H9 (cell line): ENCODE measurements at regions not wholly inside any gene's neighbourhood (a gene's known extent, or its start where the extent isn't known, plus 50 kb on each side); places are given as distances from the start of the nearest gene placed in this dataset.

ENCODE experiments used
- DNase-seq: peaks from one replicate; pipeline ENCODE4 v3.0.0-alpha.2; 2017
- H2AFZ ChIP-seq: one replicate; pipeline ENCODE4 v1.6.1; 2013; ENCODE audit warnings: mild to moderate bottlenecking, low read length, control low read depth, moderate library complexity
- H2AK5ac ChIP-seq: 2 replicates; pipeline ENCODE4 v1.6.1; 2013; ENCODE audit warnings: low read length, control low read depth, mixed read lengths; ENCODE audit not compliant: insufficient read length
- H2BK120ac ChIP-seq: one replicate; pipeline ENCODE4 v1.6.1; 2013; ENCODE audit warnings: low read depth, mild to moderate bottlenecking, low read length, control low read depth, inconsistent platforms; ENCODE audit not compliant: poor library complexity, severe bottlenecking
- H2BK12ac ChIP-seq: 2 replicates; pipeline ENCODE4 v1.6.1; 2013; ENCODE audit warnings: low read length, control low read depth, mixed read lengths, low read depth; ENCODE audit not compliant: insufficient read length
- H2BK15ac ChIP-seq: 2 replicates; pipeline ENCODE4 v1.6.1; 2013; ENCODE audit warnings: low read depth, low read length, control low read depth
- H2BK20ac ChIP-seq: one replicate; pipeline ENCODE4 v1.6.1; 2013; ENCODE audit warnings: low read depth, mild to moderate bottlenecking, low read length, control low read depth, inconsistent platforms; ENCODE audit not compliant: poor library complexity, severe bottlenecking
- H2BK5ac ChIP-seq: 2 replicates; pipeline ENCODE4 v1.6.1; 2013; ENCODE audit warnings: low read length, control low read depth, mixed read lengths; ENCODE audit not compliant: insufficient read length
- H3K14ac ChIP-seq: 2 replicates; pipeline ENCODE4 v1.6.1; 2013; ENCODE audit warnings: low read length, control low read depth; ENCODE audit not compliant: insufficient read depth
- H3K18ac ChIP-seq: 2 replicates; pipeline ENCODE4 v1.6.1; 2013; ENCODE audit warnings: low read depth, mild to moderate bottlenecking, mixed read lengths, low read length, control low read depth; ENCODE audit not compliant: insufficient read length
- H3K23ac ChIP-seq: 2 replicates; pipeline ENCODE4 v1.6.1; 2013; ENCODE audit warnings: low read length, control low read depth, mixed read lengths, low read depth; ENCODE audit not compliant: insufficient read length
- H3K23me2 ChIP-seq: 2 replicates; pipeline ENCODE4 v1.6.1; 2013; ENCODE audit warnings: low read depth, mild to moderate bottlenecking, mixed read lengths, low read length, control low read depth; ENCODE audit not compliant: insufficient read length, poor library complexity, severe bottlenecking
- H3K27ac ChIP-seq: 2 replicates; pipeline ENCODE4 v1.5.1; 2013; ENCODE audit warnings: low read length, control low read depth, mixed read lengths, low read depth; ENCODE audit not compliant: insufficient read length
- H3K27me3 ChIP-seq: 2 replicates; pipeline ENCODE4 v1.6.1; 2013; ENCODE audit warnings: low read length, control low read depth, inconsistent platforms; ENCODE audit not compliant: insufficient read depth
- H3K4ac ChIP-seq: 2 replicates; pipeline ENCODE4 v1.6.1; 2013; ENCODE audit warnings: low read depth, mild to moderate bottlenecking, control low read depth, inconsistent platforms, low read length, moderate library complexity
- H3K4me1 ChIP-seq: 2 replicates; pipeline ENCODE4 v1.6.1; 2013; ENCODE audit warnings: low read length, control low read depth, inconsistent platforms; ENCODE audit not compliant: insufficient read depth
- H3K4me2 ChIP-seq: 2 replicates; pipeline ENCODE4 v1.6.1; 2013; ENCODE audit warnings: low read length, control low read depth, mixed read lengths; ENCODE audit not compliant: insufficient read length, insufficient read depth
- H3K56ac ChIP-seq: 2 replicates; pipeline ENCODE4 v1.6.1; 2013; ENCODE audit warnings: low read depth, mild to moderate bottlenecking, mixed read lengths, low read length, control low read depth; ENCODE audit not compliant: insufficient read length
- H3K79me1 ChIP-seq: 2 replicates; pipeline ENCODE4 v1.6.1; 2013; ENCODE audit warnings: low read depth, mild to moderate bottlenecking, moderate library complexity, low read length, control low read depth, inconsistent platforms; ENCODE audit not compliant: insufficient read depth, poor library complexity, severe bottlenecking
- H3K79me2 ChIP-seq: 2 replicates; pipeline ENCODE4 v1.6.1; 2013; ENCODE audit warnings: low read length, control low read depth, inconsistent platforms; ENCODE audit not compliant: insufficient read depth
- H3K9ac ChIP-seq: 2 replicates; pipeline ENCODE4 v1.6.1; 2013; ENCODE audit warnings: low read length, control low read depth, mixed read lengths; ENCODE audit not compliant: insufficient read length; ENCODE audit errors: extremely low read depth
- H3K9me3 ChIP-seq: one replicate; pipeline ENCODE4 v1.6.1; 2013; ENCODE audit warnings: low read depth, low read length, inconsistent platforms; ENCODE audit not compliant: control insufficient read depth
- H3T11ph ChIP-seq: one replicate; pipeline ENCODE4 v1.6.1; 2013; ENCODE audit warnings: mild to moderate bottlenecking, low read length, control low read depth, inconsistent platforms
- H4K20me1 ChIP-seq: one replicate; pipeline ENCODE4 v1.6.1; 2013; ENCODE audit not compliant: control insufficient read depth, insufficient read length, insufficient read depth
- H4K5ac ChIP-seq: 2 replicates; pipeline ENCODE4 v1.6.1; 2013; ENCODE audit warnings: low read depth, mild to moderate bottlenecking, mixed read lengths, low read length, control low read depth; ENCODE audit not compliant: insufficient read length
- H4K8ac ChIP-seq: replicated peaks from 2 replicates; pipeline ENCODE4 v1.6.1; 2013; ENCODE audit warnings: low read length, control low read depth, mixed read lengths, low read depth; ENCODE audit not compliant: insufficient read length
- H4K91ac ChIP-seq: 2 replicates; pipeline ENCODE4 v1.6.1; 2013; ENCODE audit warnings: low read depth, mild to moderate bottlenecking, moderate library complexity, mixed read lengths, low read length, control low read depth; ENCODE audit not compliant: insufficient read length
- H3K27ac Mint-ChIP-seq, 3 experiments: 2 replicates in 2 of 3; 3 replicates in 1 of 3; pipeline ENCODE4 v1.8.0; 2020 to 2021; ENCODE audit warnings: mixed read lengths in 3 of 3, mild to moderate bottlenecking in 1 of 3, moderate library complexity in 1 of 3
- H3K27me3 Mint-ChIP-seq: 2 replicates; pipeline ENCODE4 v1.8.0; 2021; ENCODE audit warnings: low read depth, mild to moderate bottlenecking, moderate library complexity, mixed read lengths
- H3K36me3 Mint-ChIP-seq, 3 experiments: 2 replicates in 2 of 3; 3 replicates in 1 of 3; pipeline ENCODE4 v1.8.0; 2020 to 2021; ENCODE audit warnings: low read depth in 3 of 3, mixed read lengths in 3 of 3; ENCODE audit not compliant: insufficient read depth in 1 of 3
- H3K4me1 Mint-ChIP-seq, 2 experiments: 2 replicates each; pipeline ENCODE4 v1.8.0; 2020; ENCODE audit warnings: mixed read lengths in 2 of 2
- H3K4me3 Mint-ChIP-seq, 2 experiments: 2 replicates in 1 of 2; 3 replicates in 1 of 2; pipeline ENCODE4 v1.8.0; 2020 to 2021; ENCODE audit warnings: mild to moderate bottlenecking in 2 of 2, mixed read lengths in 2 of 2, moderate library complexity in 1 of 2
- H3K9me3 Mint-ChIP-seq, 2 experiments: 2 replicates in 1 of 2; 3 replicates in 1 of 2; pipeline ENCODE4 v1.8.0; 2020; ENCODE audit warnings: mild to moderate bottlenecking in 2 of 2, mixed read lengths in 2 of 2, moderate library complexity in 1 of 2
- WGBS: extraction: QIAGEN DNeasy Blood & Tissue Kit; methylation state at CpG from one replicate; pipeline ENCODE4 v1.1.7; 2013; ENCODE audit warnings: missing lambda C conversion rate, low lambda C conversion rate, mixed read lengths; ENCODE audit not compliant: insufficient read length; ENCODE audit errors: extremely low coverage; 5-methylcytosine and 5-hydroxymethylcytosine counted together
- TF ChIP-seq, protein P1 (sequence below): fragments of 200-600 bp; sonication (generic); conservative IDR thresholded peaks from 3 replicates; pipeline ENCODE4 v1.8.0; 2021; ENCODE audit warnings: antibody characterized with exemption, mild to moderate bottlenecking

GRCh38 chr11:119486016-119486415, 63.0 kb upstream of the THY1 start:
- WGBS = no CpG with 5 or more reads among the region's 6 CpGs
- DNase-seq = peak; percentile 28

More at GRCh38 chr11:119486016-119486415, 63.0 kb upstream of the THY1 start:
- H3K27ac Mint-ChIP-seq = no peak overlapping the region
- Histone ChIP-seq H3K18ac (no peak overlapping the region), H2BK15ac (no peak overlapping the region), H4K20me1 (no peaks in the 10 kb centered on the region), H3K9me3 (no peaks in the 10 kb centered on the region), H2BK12ac (no peak overlapping the region), H3K4me2 (no peak overlapping the region), H3T11ph (no peak overlapping the region), H4K5ac (no peak overlapping the region), H3K56ac (no peak overlapping the region), H2BK20ac (no peak overlapping the region), H2BK5ac (no peak overlapping the region), H3K23ac (no peak overlapping the region), H2AK5ac (no peak overlapping the region), H3K4me1 (no peaks in the 10 kb centered on the region; the same call in 1 of the 2 replicates), H4K8ac (no peak overlapping the region), H3K23me2 (no peaks in the 10 kb centered on the region), H3K79me2 (no peaks in the 10 kb centered on the region), H3K9ac (no peak overlapping the region), H3K27me3 (no peaks in the 10 kb centered on the region; the same call in 1 of the 2 replicates), H2BK120ac (no peak overlapping the region), H4K91ac (no peak overlapping the region), H3K27ac (no peak overlapping the region), H2AFZ (no peak overlapping the region), H3K79me1 (no peaks in the 10 kb centered on the region), H3K14ac (no peak overlapping the region), H3K4ac (no peak overlapping the region)
- no peaks in the 10 kb centered on the region for H3K9me3 Mint-ChIP-seq
- no peak overlapping the region for H3K4me3 Mint-ChIP-seq
- H3K27me3 Mint-ChIP-seq = peaks cover 39% of the 10 kb centered on the region
- TF ChIP-seq, protein P1, sequence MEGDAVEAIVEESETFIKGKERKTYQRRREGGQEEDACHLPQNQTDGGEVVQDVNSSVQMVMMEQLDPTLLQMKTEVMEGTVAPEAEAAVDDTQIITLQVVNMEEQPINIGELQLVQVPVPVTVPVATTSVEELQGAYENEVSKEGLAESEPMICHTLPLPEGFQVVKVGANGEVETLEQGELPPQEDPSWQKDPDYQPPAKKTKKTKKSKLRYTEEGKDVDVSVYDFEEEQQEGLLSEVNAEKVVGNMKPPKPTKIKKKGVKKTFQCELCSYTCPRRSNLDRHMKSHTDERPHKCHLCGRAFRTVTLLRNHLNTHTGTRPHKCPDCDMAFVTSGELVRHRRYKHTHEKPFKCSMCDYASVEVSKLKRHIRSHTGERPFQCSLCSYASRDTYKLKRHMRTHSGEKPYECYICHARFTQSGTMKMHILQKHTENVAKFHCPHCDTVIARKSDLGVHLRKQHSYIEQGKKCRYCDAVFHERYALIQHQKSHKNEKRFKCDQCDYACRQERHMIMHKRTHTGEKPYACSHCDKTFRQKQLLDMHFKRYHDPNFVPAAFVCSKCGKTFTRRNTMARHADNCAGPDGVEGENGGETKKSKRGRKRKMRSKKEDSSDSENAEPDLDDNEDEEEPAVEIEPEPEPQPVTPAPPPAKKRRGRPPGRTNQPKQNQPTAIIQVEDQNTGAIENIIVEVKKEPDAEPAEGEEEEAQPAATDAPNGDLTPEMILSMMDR = no peak; the same call in 2 of the 3 replicates
- H3K4me1 Mint-ChIP-seq = peaks cover 15% of the 10 kb centered on the region in 2 experiments
- H3K36me3 Mint-ChIP-seq = no peaks in the 10 kb centered on the region
